ENCODE measurements at regions not wholly inside any gene's neighbourhood (a gene's known extent, or its start where the extent isn't known, plus 50 kb on each side); places are given as distances from the start of the nearest gene placed in this dataset.

DNA sequence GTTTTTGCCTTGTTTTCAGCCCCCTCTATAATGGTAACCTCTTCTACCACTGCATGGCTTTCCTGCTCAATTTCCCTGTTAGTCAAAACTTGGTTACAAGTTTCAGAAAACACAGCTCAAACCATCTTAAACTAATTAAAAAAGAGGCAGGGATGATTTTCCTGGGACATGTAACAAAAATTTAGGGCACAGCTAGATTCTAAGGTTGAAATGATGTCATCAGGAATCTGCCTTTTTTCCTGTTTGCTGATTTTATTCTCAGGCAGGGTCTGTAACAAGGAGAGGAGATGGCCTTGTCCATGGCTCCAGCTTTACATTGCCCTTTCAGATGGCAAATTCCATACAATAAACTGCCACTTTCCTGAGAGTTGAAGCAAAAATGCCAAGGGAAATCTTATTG, 157.9 kb upstream of the CREB1 start:
- TF ChIP-seq, protein P1, sequence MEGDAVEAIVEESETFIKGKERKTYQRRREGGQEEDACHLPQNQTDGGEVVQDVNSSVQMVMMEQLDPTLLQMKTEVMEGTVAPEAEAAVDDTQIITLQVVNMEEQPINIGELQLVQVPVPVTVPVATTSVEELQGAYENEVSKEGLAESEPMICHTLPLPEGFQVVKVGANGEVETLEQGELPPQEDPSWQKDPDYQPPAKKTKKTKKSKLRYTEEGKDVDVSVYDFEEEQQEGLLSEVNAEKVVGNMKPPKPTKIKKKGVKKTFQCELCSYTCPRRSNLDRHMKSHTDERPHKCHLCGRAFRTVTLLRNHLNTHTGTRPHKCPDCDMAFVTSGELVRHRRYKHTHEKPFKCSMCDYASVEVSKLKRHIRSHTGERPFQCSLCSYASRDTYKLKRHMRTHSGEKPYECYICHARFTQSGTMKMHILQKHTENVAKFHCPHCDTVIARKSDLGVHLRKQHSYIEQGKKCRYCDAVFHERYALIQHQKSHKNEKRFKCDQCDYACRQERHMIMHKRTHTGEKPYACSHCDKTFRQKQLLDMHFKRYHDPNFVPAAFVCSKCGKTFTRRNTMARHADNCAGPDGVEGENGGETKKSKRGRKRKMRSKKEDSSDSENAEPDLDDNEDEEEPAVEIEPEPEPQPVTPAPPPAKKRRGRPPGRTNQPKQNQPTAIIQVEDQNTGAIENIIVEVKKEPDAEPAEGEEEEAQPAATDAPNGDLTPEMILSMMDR (IDR thresholded peaks at IDR 0.05) = no peak
- TF ChIP-seq POLR2A (IDR thresholded peaks at IDR 0.05) = no peak
- TF ChIP-seq EP300 (IDR thresholded peaks at IDR 0.05) = no peak

All from ovary (tissue), 3 donors.